Esophagus squamous epithelium (tissue), 4 donors: ENCODE measurements at regions not wholly inside any gene's neighbourhood (a gene's known extent, or its start where the extent isn't known, plus 50 kb on each side); places are given as distances from the start of the nearest gene placed in this dataset.

Experiments
- CTCF ChIP-seq, 6 experiments: fragments of 450-650 bp in 4 of 6; fragments of 200-600 bp in 2 of 6; sonication (generic) in 2 of 6; IDR thresholded peaks; one replicate each; pipeline ENCODE4 v1.5.1; 2016 to 2019; ENCODE audit warnings: antibody characterized with exemption in 6 of 6, mild to moderate bottlenecking in 4 of 6, moderate library complexity in 4 of 6
- POLR2A ChIP-seq, 4 donors: fragments of 450-650 bp; IDR thresholded peaks; one replicate each; pipeline ENCODE4 v1.6.1; 2017; ENCODE audit warnings: antibody characterized with exemption in 4 of 4, mild to moderate bottlenecking in 4 of 4, moderate library complexity in 3 of 4

- TF ChIP-seq POLR2A (IDR thresholded peaks at IDR 0.05) (no peak), CTCF (IDR thresholded peaks at IDR 0.05) (no peak)
Observed at GRCh38 chr7:81501220-81501619, 268.6 kb downstream of the HGF start.
